DND-41 (cell line): ENCODE measurements at regions not wholly inside any gene's neighbourhood (a gene's known extent, or its start where the extent isn't known, plus 50 kb on each side); places are given as distances from the start of the nearest gene placed in this dataset.

Experiments
- EZH2 ChIP-seq: IDR thresholded peaks from 3 replicates; pipeline ENCODE4 v1.6.1; 2012; ENCODE audit warnings: borderline replicate concordance, low read depth, mild to moderate bottlenecking, moderate library complexity, low read length, inconsistent platforms; ENCODE audit not compliant: severe bottlenecking
- TF ChIP-seq, protein P1 (sequence below): IDR thresholded peaks from 2 replicates; pipeline ENCODE4 v1.5.1; 2012; ENCODE audit warnings: borderline replicate concordance, low read length, moderate library complexity, mild to moderate bottlenecking; ENCODE audit not compliant: poor library complexity, severe bottlenecking; ENCODE audit errors: extremely low read depth

DNA sequence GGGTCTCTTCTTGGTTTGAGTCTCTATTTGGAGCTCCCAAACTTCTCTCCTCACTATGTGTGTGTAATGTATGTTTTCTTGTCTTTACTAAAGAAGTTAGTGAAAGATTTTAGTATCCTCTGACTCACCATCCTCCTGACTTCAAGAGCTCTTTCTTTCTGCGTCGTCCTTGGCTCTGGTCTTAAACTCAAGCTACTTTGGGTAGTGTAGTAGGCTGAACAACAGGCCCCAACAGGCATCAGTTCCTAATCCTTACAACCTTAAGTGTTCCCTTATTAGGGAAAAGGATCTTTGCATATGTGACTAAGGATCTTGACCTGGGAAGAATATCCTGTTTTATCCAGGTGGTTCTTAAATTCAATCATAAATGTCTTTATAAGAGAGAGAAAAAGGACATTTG lies 810.2 kb downstream of the MAFB start:
- TF ChIP-seq EZH2 = no peak
- TF ChIP-seq, protein P1, sequence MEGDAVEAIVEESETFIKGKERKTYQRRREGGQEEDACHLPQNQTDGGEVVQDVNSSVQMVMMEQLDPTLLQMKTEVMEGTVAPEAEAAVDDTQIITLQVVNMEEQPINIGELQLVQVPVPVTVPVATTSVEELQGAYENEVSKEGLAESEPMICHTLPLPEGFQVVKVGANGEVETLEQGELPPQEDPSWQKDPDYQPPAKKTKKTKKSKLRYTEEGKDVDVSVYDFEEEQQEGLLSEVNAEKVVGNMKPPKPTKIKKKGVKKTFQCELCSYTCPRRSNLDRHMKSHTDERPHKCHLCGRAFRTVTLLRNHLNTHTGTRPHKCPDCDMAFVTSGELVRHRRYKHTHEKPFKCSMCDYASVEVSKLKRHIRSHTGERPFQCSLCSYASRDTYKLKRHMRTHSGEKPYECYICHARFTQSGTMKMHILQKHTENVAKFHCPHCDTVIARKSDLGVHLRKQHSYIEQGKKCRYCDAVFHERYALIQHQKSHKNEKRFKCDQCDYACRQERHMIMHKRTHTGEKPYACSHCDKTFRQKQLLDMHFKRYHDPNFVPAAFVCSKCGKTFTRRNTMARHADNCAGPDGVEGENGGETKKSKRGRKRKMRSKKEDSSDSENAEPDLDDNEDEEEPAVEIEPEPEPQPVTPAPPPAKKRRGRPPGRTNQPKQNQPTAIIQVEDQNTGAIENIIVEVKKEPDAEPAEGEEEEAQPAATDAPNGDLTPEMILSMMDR = no peak
